Upper lobe of right lung (tissue), 1 donor: ENCODE measurements at regions not wholly inside any gene's neighbourhood (a gene's known extent, or its start where the extent isn't known, plus 50 kb on each side); places are given as distances from the start of the nearest gene placed in this dataset.

Experiments used
- ATAC-seq: fragments of 200-7000 bp; cut with Tn5 transposase; one replicate; pipeline ENCODE4 v1.9.1; 2020; ENCODE audit warnings: mild to moderate bottlenecking, moderate library complexity
- DNase-seq: peaks from one replicate; pipeline ENCODE4 v3.0.0-alpha.2; 2020
- H3K27ac ChIP-seq: fragments of 200-600 bp; one replicate; pipeline ENCODE4 v1.8.0; 2022
- H3K27me3 ChIP-seq: fragments of 200-600 bp; one replicate; pipeline ENCODE4 v1.8.0; 2022; ENCODE audit warnings: mild to moderate bottlenecking
- H3K36me3 ChIP-seq: fragments of 200-600 bp; one replicate; pipeline ENCODE4 v1.8.0; 2022
- H3K4me1 ChIP-seq: fragments of 200-600 bp; one replicate; pipeline ENCODE4 v1.8.0; 2022
- H3K4me3 ChIP-seq: fragments of 200-600 bp; one replicate; pipeline ENCODE4 v1.8.0; 2022; ENCODE audit warnings: mild to moderate bottlenecking
- H3K9me3 ChIP-seq: fragments of 200-600 bp; one replicate; pipeline ENCODE4 v1.8.0; 2022
- CTCF ChIP-seq: fragments of 200-600 bp; IDR thresholded peaks from one replicate; pipeline ENCODE4 v1.8.0; 2022; ENCODE audit warnings: antibody characterized with exemption
- intact Hi-C: fragments of 100-400 bp; cut with DNase I; formaldehyde crosslinking; loops from one replicate; pipeline ENCODE4 v1.11.0; 2022
- donor health status: DM: no; HTN: yes; CAD: no; lungs with severe emphysema.

- H3K4me3 ChIP-seq: no peak overlapping the region
- H3K9me3 ChIP-seq: no peaks in the 10 kb centered on the region
- DNase-seq: no peak
- H3K4me1 ChIP-seq: no peaks in the 10 kb centered on the region
- intact Hi-C loops: no loop called here
- no peaks in the 10 kb centered on the region for H3K36me3 ChIP-seq
- no peak overlapping the region for H3K27ac ChIP-seq
- ATAC-seq: no peak
- no peak for TF ChIP-seq CTCF
- no peaks in the 10 kb centered on the region for H3K27me3 ChIP-seq
Measured at GRCh38 chr21:38600106-38600505, 101.8 kb upstream of the ERG start.

GRCh38 chr21:38605236-38605635, 107.0 kb upstream of the ERG start:
- intact Hi-C loops: no loop called here
- no peak for ATAC-seq
- DNase-seq: no peak
- TF ChIP-seq CTCF: no peak
- H3K36me3 ChIP-seq: no peaks in the 10 kb centered on the region
- no peak overlapping the region for H3K4me3 ChIP-seq
- H3K27me3 ChIP-seq: no peaks in the 10 kb centered on the region
- no peaks in the 10 kb centered on the region for H3K9me3 ChIP-seq
- H3K4me1 ChIP-seq: no peaks in the 10 kb centered on the region
- H3K27ac ChIP-seq: no peak overlapping the region

- H3K4me1 ChIP-seq: no peaks in the 10 kb centered on the region
- no peaks in the 10 kb centered on the region for H3K36me3 ChIP-seq
- ATAC-seq (no peak), DNase-seq (no peak)
- H3K27me3 ChIP-seq: no peaks in the 10 kb centered on the region
- intact Hi-C loops: no loop called here
- H3K4me3 ChIP-seq: no peak overlapping the region
- TF ChIP-seq CTCF: no peak
- H3K27ac ChIP-seq: no peak overlapping the region
- no peaks in the 10 kb centered on the region for H3K9me3 ChIP-seq
Measured at GRCh38 chr21:38609580-38609979, 111.3 kb upstream of the ERG start.

- no peaks in the 10 kb centered on the region for H3K27me3 ChIP-seq
- intact Hi-C loops: no loop called here
- peak; percentile 49 for ATAC-seq
- TF ChIP-seq CTCF: no peak
- no peak for DNase-seq
- H3K9me3 ChIP-seq: no peaks in the 10 kb centered on the region
- no peak overlapping the region for H3K4me3 ChIP-seq
- no peak overlapping the region for H3K27ac ChIP-seq
- H3K36me3 ChIP-seq: no peaks in the 10 kb centered on the region
- H3K4me1 ChIP-seq: no peaks in the 10 kb centered on the region
Measured at GRCh38 chr21:38610623-38611251, 112.5 kb upstream of the ERG start.

GRCh38 chr21:38611277-38611676, 113.0 kb upstream of the ERG start:
- DNase-seq: no peak
- H3K9me3 ChIP-seq: no peaks in the 10 kb centered on the region

More at GRCh38 chr21:38611277-38611676, 113.0 kb upstream of the ERG start:
- Histone ChIP-seq H3K27ac (no peak overlapping the region), H3K27me3 (no peaks in the 10 kb centered on the region), H3K4me1 (no peaks in the 10 kb centered on the region), H3K4me3 (no peak overlapping the region), H3K36me3 (no peaks in the 10 kb centered on the region)
- no peak for TF ChIP-seq CTCF
- no peak for ATAC-seq
- intact Hi-C loops: no loop called here
